ENCODE measurements at regions not wholly inside any gene's neighbourhood (a gene's known extent, or its start where the extent isn't known, plus 50 kb on each side); places are given as distances from the start of the nearest gene placed in this dataset.

DNA sequence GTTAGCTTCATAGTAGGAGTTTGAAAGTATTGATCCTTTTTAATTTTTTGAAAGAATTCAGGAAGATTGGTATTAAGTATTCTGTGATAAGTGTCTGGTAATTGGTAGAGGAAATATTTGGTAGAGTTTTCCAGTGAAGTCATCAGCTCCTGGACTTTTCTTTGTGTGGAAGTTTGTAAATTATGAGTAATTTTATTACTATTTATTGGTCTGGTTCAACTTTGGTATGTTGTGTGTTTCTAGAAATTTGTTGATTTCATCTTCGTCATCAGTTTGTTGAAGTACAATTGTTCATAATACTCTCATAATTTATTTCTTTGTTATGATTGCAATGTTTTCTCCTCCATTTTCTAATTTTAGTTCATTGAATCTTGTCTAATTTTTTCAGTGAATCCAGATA is 832.0 kb downstream of the OTOL1 start:
- H3K4me1 ChIP-seq (ENCODE audit: control insufficient read depth in 1 of 2, insufficient read depth in 2 of 2, low read length in 2 of 2): no peaks in the 10 kb centered on the region
- no peaks in the 10 kb centered on the region for H3K9me3 ChIP-seq (ENCODE audit: control insufficient read depth in 1 of 2, insufficient read depth in 1 of 2, low read depth in 1 of 2, low read length in 2 of 2)
- DNase-seq (ENCODE audit: low read depth, low spot score) (no peak), ATAC-seq (no peak)
- H3K4me3 ChIP-seq (replicated peaks in 1 of 2; ENCODE audit: low read depth in 1 of 2, low read length in 2 of 2): no peak overlapping the region
- H2AFZ ChIP-seq (ENCODE audit: low read depth, low read length, poor library complexity, severe bottlenecking): no peak overlapping the region
- ChIA-PET POLR2A (no interaction called here), RAD21 (ENCODE audit: low non-redundant PET in 1 of 2, low total read pairs in 2 of 2, uncharacterized antibody in 2 of 2, unreplicated experiment in 2 of 2) (no interaction called here), CTCF (no interaction called here)
- H3K27me3 ChIP-seq (ENCODE audit: insufficient read depth, low read length): no peaks in the 10 kb centered on the region
- H3K4me2 ChIP-seq (ENCODE audit: low read length): no peak overlapping the region
- no peak overlapping the region for H3K27ac ChIP-seq (ENCODE audit: low read depth, low read length)
- no peaks in the 10 kb centered on the region for H4K20me1 ChIP-seq (ENCODE audit: insufficient read depth)
- no peaks in the 10 kb centered on the region for H3K36me3 ChIP-seq (ENCODE audit: control insufficient read depth in 1 of 2, insufficient read depth in 2 of 2, low read length in 2 of 2)
- no peak overlapping the region for H3K9ac ChIP-seq (ENCODE audit: low read length)
- H3K79me2 ChIP-seq (ENCODE audit: insufficient read depth, low read length): no peaks in the 10 kb centered on the region
- no peak for TF ChIP-seq TCF7L2 (IDR thresholded peaks at IDR 0.05; ENCODE audit: borderline replicate concordance, extremely low read depth, insufficient read depth, insufficient read length)
- BruUV-seq (replicated peaks): no TSS peak
- H3K9me2 ChIP-seq (ENCODE audit: insufficient read depth): no peaks in the 10 kb centered on the region
- intact Hi-C loops (cut with micrococcal nuclease): no loop called here

DNA sequence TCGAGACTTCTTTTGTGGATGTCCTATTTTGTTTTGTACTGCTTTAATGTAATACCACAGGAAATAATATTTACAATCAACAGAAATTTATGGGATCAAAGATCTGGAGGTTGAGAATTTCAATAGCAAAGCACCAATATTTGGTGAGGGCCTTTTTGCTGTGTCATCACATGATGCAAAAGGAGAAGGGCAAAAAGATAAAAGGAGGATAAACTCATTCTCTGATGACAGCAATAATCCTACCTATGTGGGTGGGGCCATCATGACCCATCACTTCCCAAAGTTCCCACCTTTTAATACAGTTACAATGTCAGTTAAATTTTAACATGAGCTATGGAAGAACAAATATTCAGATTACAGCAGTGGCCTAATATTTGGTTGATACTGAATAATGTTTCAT is 832.9 kb downstream of the OTOL1 start:
- no peak overlapping the region for H2AFZ ChIP-seq (ENCODE audit: low read depth, low read length, poor library complexity, severe bottlenecking)
- no peaks in the 10 kb centered on the region for H3K27me3 ChIP-seq (ENCODE audit: insufficient read depth, low read length)
- H3K9me2 ChIP-seq (ENCODE audit: insufficient read depth): no peaks in the 10 kb centered on the region
- no peaks in the 10 kb centered on the region for H3K79me2 ChIP-seq (ENCODE audit: insufficient read depth, low read length)
- intact Hi-C loops (cut with micrococcal nuclease): no loop called here
- no peaks in the 10 kb centered on the region for H4K20me1 ChIP-seq (ENCODE audit: insufficient read depth)
- no TSS peak for BruUV-seq (replicated peaks)
- POLR2A ChIA-PET: no interaction called here
- no peaks in the 10 kb centered on the region for H3K9me3 ChIP-seq (ENCODE audit: control insufficient read depth in 1 of 2, insufficient read depth in 1 of 2, low read depth in 1 of 2, low read length in 2 of 2)
- H3K9ac ChIP-seq (ENCODE audit: low read length): no peak overlapping the region
- H3K4me2 ChIP-seq (ENCODE audit: low read length): no peak overlapping the region
- TF ChIP-seq SP1 (IDR thresholded peaks at IDR 0.05; ENCODE audit: low read depth): no peak
- no peak for TF ChIP-seq YY1 (IDR thresholded peaks at IDR 0.05; ENCODE audit: extremely low read depth, insufficient replicate concordance, low read depth, low read length)
- TF ChIP-seq POLR2A (IDR thresholded peaks at IDR 0.05; ENCODE audit: borderline replicate concordance, extremely low read depth, insufficient read depth, insufficient read length): no peak
- TF ChIP-seq, protein P1, sequence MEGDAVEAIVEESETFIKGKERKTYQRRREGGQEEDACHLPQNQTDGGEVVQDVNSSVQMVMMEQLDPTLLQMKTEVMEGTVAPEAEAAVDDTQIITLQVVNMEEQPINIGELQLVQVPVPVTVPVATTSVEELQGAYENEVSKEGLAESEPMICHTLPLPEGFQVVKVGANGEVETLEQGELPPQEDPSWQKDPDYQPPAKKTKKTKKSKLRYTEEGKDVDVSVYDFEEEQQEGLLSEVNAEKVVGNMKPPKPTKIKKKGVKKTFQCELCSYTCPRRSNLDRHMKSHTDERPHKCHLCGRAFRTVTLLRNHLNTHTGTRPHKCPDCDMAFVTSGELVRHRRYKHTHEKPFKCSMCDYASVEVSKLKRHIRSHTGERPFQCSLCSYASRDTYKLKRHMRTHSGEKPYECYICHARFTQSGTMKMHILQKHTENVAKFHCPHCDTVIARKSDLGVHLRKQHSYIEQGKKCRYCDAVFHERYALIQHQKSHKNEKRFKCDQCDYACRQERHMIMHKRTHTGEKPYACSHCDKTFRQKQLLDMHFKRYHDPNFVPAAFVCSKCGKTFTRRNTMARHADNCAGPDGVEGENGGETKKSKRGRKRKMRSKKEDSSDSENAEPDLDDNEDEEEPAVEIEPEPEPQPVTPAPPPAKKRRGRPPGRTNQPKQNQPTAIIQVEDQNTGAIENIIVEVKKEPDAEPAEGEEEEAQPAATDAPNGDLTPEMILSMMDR (IDR thresholded peaks at IDR 0.05 in 2 of 3, conservative IDR thresholded peaks at IDR 0.05 in 1 of 3; ENCODE audit: borderline replicate concordance in 1 of 3, insufficient read depth in 1 of 3, low read depth in 2 of 3, low read length in 2 of 3): no peak
- no peak for ATAC-seq
- H3K27ac ChIP-seq (ENCODE audit: low read depth, low read length): no peak overlapping the region
- DNase-seq (ENCODE audit: low read depth, low spot score): no peak
- H3K4me1 ChIP-seq (ENCODE audit: control insufficient read depth in 1 of 2, insufficient read depth in 2 of 2, low read length in 2 of 2): no peaks in the 10 kb centered on the region
- H3K36me3 ChIP-seq (ENCODE audit: control insufficient read depth in 1 of 2, insufficient read depth in 2 of 2, low read length in 2 of 2): no peaks in the 10 kb centered on the region
- RAD21 ChIA-PET (ENCODE audit: low non-redundant PET in 1 of 2, low total read pairs in 2 of 2, uncharacterized antibody in 2 of 2, unreplicated experiment in 2 of 2): no interaction called here
- H3K4me3 ChIP-seq (replicated peaks in 1 of 2; ENCODE audit: low read depth in 1 of 2, low read length in 2 of 2): no peak overlapping the region
- CTCF ChIA-PET: no interaction called here

All from HCT116 (cell line).